ENCODE measurements at regions not wholly inside any gene's neighbourhood (a gene's known extent, or its start where the extent isn't known, plus 50 kb on each side); places are given as distances from the start of the nearest gene placed in this dataset.

GRCh38 chr3:34396956-34397355 is 598.5 kb downstream of the PDCD6IP start:
- TF ChIP-seq, protein P1, sequence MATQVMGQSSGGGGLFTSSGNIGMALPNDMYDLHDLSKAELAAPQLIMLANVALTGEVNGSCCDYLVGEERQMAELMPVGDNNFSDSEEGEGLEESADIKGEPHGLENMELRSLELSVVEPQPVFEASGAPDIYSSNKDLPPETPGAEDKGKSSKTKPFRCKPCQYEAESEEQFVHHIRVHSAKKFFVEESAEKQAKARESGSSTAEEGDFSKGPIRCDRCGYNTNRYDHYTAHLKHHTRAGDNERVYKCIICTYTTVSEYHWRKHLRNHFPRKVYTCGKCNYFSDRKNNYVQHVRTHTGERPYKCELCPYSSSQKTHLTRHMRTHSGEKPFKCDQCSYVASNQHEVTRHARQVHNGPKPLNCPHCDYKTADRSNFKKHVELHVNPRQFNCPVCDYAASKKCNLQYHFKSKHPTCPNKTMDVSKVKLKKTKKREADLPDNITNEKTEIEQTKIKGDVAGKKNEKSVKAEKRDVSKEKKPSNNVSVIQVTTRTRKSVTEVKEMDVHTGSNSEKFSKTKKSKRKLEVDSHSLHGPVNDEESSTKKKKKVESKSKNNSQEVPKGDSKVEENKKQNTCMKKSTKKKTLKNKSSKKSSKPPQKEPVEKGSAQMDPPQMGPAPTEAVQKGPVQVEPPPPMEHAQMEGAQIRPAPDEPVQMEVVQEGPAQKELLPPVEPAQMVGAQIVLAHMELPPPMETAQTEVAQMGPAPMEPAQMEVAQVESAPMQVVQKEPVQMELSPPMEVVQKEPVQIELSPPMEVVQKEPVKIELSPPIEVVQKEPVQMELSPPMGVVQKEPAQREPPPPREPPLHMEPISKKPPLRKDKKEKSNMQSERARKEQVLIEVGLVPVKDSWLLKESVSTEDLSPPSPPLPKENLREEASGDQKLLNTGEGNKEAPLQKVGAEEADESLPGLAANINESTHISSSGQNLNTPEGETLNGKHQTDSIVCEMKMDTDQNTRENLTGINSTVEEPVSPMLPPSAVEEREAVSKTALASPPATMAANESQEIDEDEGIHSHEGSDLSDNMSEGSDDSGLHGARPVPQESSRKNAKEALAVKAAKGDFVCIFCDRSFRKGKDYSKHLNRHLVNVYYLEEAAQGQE (IDR thresholded peaks at IDR 0.05; ENCODE audit: insufficient replicate concordance, low read depth) = no peak
- TF ChIP-seq, protein P2, sequence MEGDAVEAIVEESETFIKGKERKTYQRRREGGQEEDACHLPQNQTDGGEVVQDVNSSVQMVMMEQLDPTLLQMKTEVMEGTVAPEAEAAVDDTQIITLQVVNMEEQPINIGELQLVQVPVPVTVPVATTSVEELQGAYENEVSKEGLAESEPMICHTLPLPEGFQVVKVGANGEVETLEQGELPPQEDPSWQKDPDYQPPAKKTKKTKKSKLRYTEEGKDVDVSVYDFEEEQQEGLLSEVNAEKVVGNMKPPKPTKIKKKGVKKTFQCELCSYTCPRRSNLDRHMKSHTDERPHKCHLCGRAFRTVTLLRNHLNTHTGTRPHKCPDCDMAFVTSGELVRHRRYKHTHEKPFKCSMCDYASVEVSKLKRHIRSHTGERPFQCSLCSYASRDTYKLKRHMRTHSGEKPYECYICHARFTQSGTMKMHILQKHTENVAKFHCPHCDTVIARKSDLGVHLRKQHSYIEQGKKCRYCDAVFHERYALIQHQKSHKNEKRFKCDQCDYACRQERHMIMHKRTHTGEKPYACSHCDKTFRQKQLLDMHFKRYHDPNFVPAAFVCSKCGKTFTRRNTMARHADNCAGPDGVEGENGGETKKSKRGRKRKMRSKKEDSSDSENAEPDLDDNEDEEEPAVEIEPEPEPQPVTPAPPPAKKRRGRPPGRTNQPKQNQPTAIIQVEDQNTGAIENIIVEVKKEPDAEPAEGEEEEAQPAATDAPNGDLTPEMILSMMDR (IDR thresholded peaks at IDR 0.05; ENCODE audit: insufficient read depth, low read length) = no peak
- TF ChIP-seq SPI1 (IDR thresholded peaks at IDR 0.05; ENCODE audit: borderline replicate concordance, low read depth) = no peak
- Histone ChIP-seq H3K4me3 (replicated peaks; ENCODE audit: insufficient read depth, low read length) (no peak overlapping the region), H3K27me3 (ENCODE audit: insufficient read depth, poor library complexity, severe bottlenecking) (no peaks in the 10 kb centered on the region), H3K27ac (replicated peaks) (no peak overlapping the region)
- no peak for DNase-seq (ENCODE audit: low read depth in 1 of 2, low spot score in 1 of 2)

- Histone ChIP-seq H3K27ac (replicated peaks) (no peak overlapping the region), H3K27me3 (ENCODE audit: insufficient read depth, poor library complexity, severe bottlenecking) (no peaks in the 10 kb centered on the region), H3K4me3 (replicated peaks; ENCODE audit: insufficient read depth, low read length) (no peak overlapping the region)
- no peak for DNase-seq (ENCODE audit: low read depth in 1 of 2, low spot score in 1 of 2)
- TF ChIP-seq, protein P2 (IDR thresholded peaks at IDR 0.05; ENCODE audit: insufficient read depth, low read length) = no peak
- no peak for TF ChIP-seq SPI1 (IDR thresholded peaks at IDR 0.05; ENCODE audit: borderline replicate concordance, low read depth)
- no peak for TF ChIP-seq POLR2AphosphoS5 (IDR thresholded peaks at IDR 0.05; ENCODE audit: low read depth)
- TF ChIP-seq, protein P1 (IDR thresholded peaks at IDR 0.05; ENCODE audit: insufficient replicate concordance, low read depth) = no peak
- no peak for TF ChIP-seq GABPA (IDR thresholded peaks at IDR 0.05; ENCODE audit: low read depth)
Measured at GRCh38 chr3:34399401-34399800, 601.0 kb downstream of the PDCD6IP start.

- H3K27me3 ChIP-seq (ENCODE audit: insufficient read depth, poor library complexity, severe bottlenecking) = no peaks in the 10 kb centered on the region
- TF ChIP-seq, protein P1 (IDR thresholded peaks at IDR 0.05; ENCODE audit: insufficient replicate concordance, low read depth) = no peak
- TF ChIP-seq SPI1 (IDR thresholded peaks at IDR 0.05; ENCODE audit: borderline replicate concordance, low read depth) (no peak), POLR2AphosphoS5 (IDR thresholded peaks at IDR 0.05; ENCODE audit: low read depth) (no peak), GABPA (IDR thresholded peaks at IDR 0.05; ENCODE audit: low read depth) (no peak)
- TF ChIP-seq, protein P2 (IDR thresholded peaks at IDR 0.05; ENCODE audit: insufficient read depth, low read length) = no peak
- DNase-seq (ENCODE audit: low read depth in 1 of 2, low spot score in 1 of 2) = no peak
- H3K4me3 ChIP-seq (replicated peaks; ENCODE audit: insufficient read depth, low read length) = no peak overlapping the region
- no peak overlapping the region for H3K27ac ChIP-seq (replicated peaks)
Measured at GRCh38 chr3:34405159-34405558, 606.7 kb downstream of the PDCD6IP start.

Measured in HL-60 (cell line).